GM12878 (cell line): ENCODE measurements at regions not wholly inside any gene's neighbourhood (a gene's known extent, or its start where the extent isn't known, plus 50 kb on each side); places are given as distances from the start of the nearest gene placed in this dataset.

ENCODE experiments used
- ATAC-seq: fragments of 200-7000 bp; cut with Tn5 transposase; 3 replicates; pipeline ENCODE4 v1.9.1; 2020; ENCODE audit warnings: mild to moderate bottlenecking, moderate library complexity
- BruUV-seq: library from RNA; stranded (reverse); fragments of 400-500 nt; replicated peaks from 2 replicates; lab custom pipeline; 2021; lab: Mats Ljungman, UMichigan
- CTCF ChIA-PET: fragments of 300-600 bp; sonication (Branson Sonifier 250); formaldehyde crosslinking; extraction: SDS; loops from one replicate; lab custom pipeline; 2021; ENCODE audit warnings: inconsistent platforms; lab: Yijun Ruan, JAX
- POLR2A ChIA-PET: fragments of 350-600 bp; formaldehyde crosslinking; extraction: SDS; loops from one replicate; lab custom pipeline; 2021; ENCODE audit warnings: inconsistent platforms; lab: Charles Lee
- RAD21 ChIA-PET: fragments of 300-600 bp; sonication (Branson Sonifier 250); formaldehyde crosslinking; loops from one replicate; lab custom pipeline; 2023; ENCODE audit warnings: antibody characterized with exemption; ENCODE audit not compliant: unreplicated experiment; lab: Charles Lee
- SMC1A ChIA-PET: fragments of 300-600 bp; sonication (Branson Sonifier 250); formaldehyde crosslinking; loops from one replicate; lab custom pipeline; 2023; ENCODE audit not compliant: unreplicated experiment, uncharacterized antibody; lab: Charles Lee
- DNase-seq: peaks from one replicate; pipeline ENCODE4 v3.0.0-alpha.2; 2011; ENCODE audit warnings: low read depth, low spot score
- FAIRE-seq: peaks from 3 replicates; lab custom pipeline; 2011; peaks lifted over from hg19 to GRCh38; lab: Jason Lieb, UNC
- H2AFZ ChIP-seq: 2 replicates; pipeline ENCODE4 v1.6.0; 2011; ENCODE audit warnings: low read depth, low read length, control low read depth; ENCODE audit not compliant: control insufficient read depth
- H3K27ac ChIP-seq: 2 replicates; pipeline ENCODE4 v1.5.1; 2011; ENCODE audit warnings: control low read depth; ENCODE audit not compliant: control insufficient read depth, insufficient read depth
- H3K27me3 ChIP-seq, 2 experiments: replicated peaks in 1 of 2; 2 replicates each; pipeline versions ENCODE4 v1.6.0 to v1.6.1; 2011; ENCODE audit warnings: low read length in 1 of 2; ENCODE audit not compliant: control insufficient read depth in 2 of 2, insufficient read depth in 2 of 2
- H3K36me3 ChIP-seq, 2 experiments: 2 replicates each; pipeline ENCODE4 v1.5.1; 2011; ENCODE audit warnings: low read length in 1 of 2; ENCODE audit not compliant: control insufficient read depth in 2 of 2, insufficient read depth in 2 of 2
- H3K4me1 ChIP-seq: 2 replicates; pipeline ENCODE4 v1.6.1; 2011; ENCODE audit warnings: mild to moderate bottlenecking, low read length, moderate library complexity, mixed read lengths; ENCODE audit not compliant: control insufficient read depth, insufficient read depth
- H3K4me2 ChIP-seq: 2 replicates; pipeline ENCODE4 v1.6.0; 2011; ENCODE audit warnings: control low read depth; ENCODE audit not compliant: control insufficient read depth, insufficient read depth
- H3K4me3 ChIP-seq: fragments of 200-600 bp; sonication (generic); 2 replicates; pipeline ENCODE4 v1.5.1; 2016
- H3K79me2 ChIP-seq: 2 replicates; pipeline ENCODE4 v1.6.0; 2011; ENCODE audit warnings: low read length; ENCODE audit not compliant: control insufficient read depth, insufficient read depth
- H3K9ac ChIP-seq: 2 replicates; pipeline ENCODE4 v1.8.0; 2011; ENCODE audit warnings: low read length, control low read depth, mixed read lengths; ENCODE audit not compliant: control insufficient read depth, insufficient read depth
- H3K9me3 ChIP-seq: replicated peaks from 3 replicates; pipeline ENCODE4 v1.5.1; 2011; ENCODE audit warnings: mild to moderate bottlenecking, low read length; ENCODE audit not compliant: control insufficient read depth, insufficient read depth
- H4K20me1 ChIP-seq: 2 replicates; pipeline ENCODE4 v1.6.0; 2011; ENCODE audit not compliant: control insufficient read depth, insufficient read depth
- ASH2L ChIP-seq: fragments of 300-600, 200-600 bp; sonication (generic); IDR thresholded peaks from 2 replicates; pipeline ENCODE4 v1.6.1; 2017; ENCODE audit warnings: low read depth, mild to moderate bottlenecking, borderline replicate concordance
- CBFB ChIP-seq: IDR thresholded peaks from 2 replicates; pipeline ENCODE4 v1.6.1; 2016; ENCODE audit warnings: antibody characterized with exemption, low read depth
- FOXM1 ChIP-seq: IDR thresholded peaks from 2 replicates; pipeline ENCODE4 v1.6.1; 2012; ENCODE audit warnings: low read depth, mild to moderate bottlenecking, inconsistent platforms, low read length, moderate library complexity
- SUZ12 ChIP-seq: fragments of 200-600 bp; sonication (generic); IDR thresholded peaks from one replicate; pipeline ENCODE4 v1.6.1; 2018; ENCODE audit warnings: antibody characterized with exemption, mild to moderate bottlenecking; ENCODE audit not compliant: unreplicated experiment
- TAF1 ChIP-seq: IDR thresholded peaks from 2 replicates; pipeline ENCODE4 v1.6.1; 2011; ENCODE audit warnings: mild to moderate bottlenecking, low read depth, low read length, borderline replicate concordance
- ZNF384 ChIP-seq: IDR thresholded peaks from 2 replicates; pipeline ENCODE4 v1.6.1; 2012; ENCODE audit warnings: low read depth, mild to moderate bottlenecking, low read length, improper control_type of control experiment, borderline replicate concordance
- ZNF622 ChIP-seq: fragments of 450-650 bp; IDR thresholded peaks from 2 replicates; pipeline ENCODE4 v1.6.1; 2017; ENCODE audit warnings: mild to moderate bottlenecking, inconsistent platforms
- WGBS: methylation state at CpG from one replicate; pipeline ENCODE4 v1.1.6; 2016; ENCODE audit warnings: low lambda C conversion rate; ENCODE audit not compliant: insufficient replicate concordance, insufficient coverage; ENCODE audit errors: missing lambda C conversion rate; 5-methylcytosine and 5-hydroxymethylcytosine counted together
- in situ Hi-C: fragments of 300-500 bp; cut with MboI; formaldehyde crosslinking; loops from 9 replicates; pipeline ENCODE4 v1.14.3; 2018; ENCODE audit warnings: mixed read lengths
- intact Hi-C: fragments of 100-400 bp; cut with micrococcal nuclease; formaldehyde crosslinking; loops from one replicate; pipeline ENCODE4 v1.14.2; 2022; ENCODE audit not compliant: unreplicated experiment
- TF ChIP-seq, protein P1 (sequence below): fragments of 450-650 bp; IDR thresholded peaks from 2 replicates; pipeline ENCODE4 v1.6.1; 2017; ENCODE audit warnings: antibody characterized with exemption, mild to moderate bottlenecking, moderate library complexity
- TF ChIP-seq, protein P2 (sequence below): fragments of 150-350 bp; IDR thresholded peaks from 2 replicates; pipeline ENCODE4 v1.6.1; 2014; ENCODE audit warnings: mild to moderate bottlenecking, low read depth, low read length
- TF ChIP-seq, protein P3 (sequence below): IDR thresholded peaks from 2 replicates; pipeline ENCODE4 v1.6.1; 2012; ENCODE audit warnings: low read depth, low read length, improper control_type of control experiment

DNA sequence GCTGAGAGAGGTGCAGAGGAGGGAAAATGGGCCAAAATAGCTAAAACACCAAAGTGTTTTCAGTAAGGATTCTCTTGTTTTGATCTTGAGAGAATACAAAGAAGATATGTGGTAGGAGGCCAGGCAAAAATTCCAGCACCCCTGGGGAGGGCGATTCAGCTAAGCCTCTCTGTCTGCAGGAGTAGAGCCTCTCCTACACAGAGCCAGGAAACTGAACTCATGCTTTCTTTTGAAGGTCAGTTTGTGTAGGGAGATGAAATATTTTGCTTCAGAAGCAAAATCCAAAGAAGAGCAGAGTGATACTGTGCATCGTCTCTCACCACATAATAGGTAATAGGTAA is 565.0 kb downstream of the FGF9 start:
- Histone ChIP-seq H3K79me2 (no peaks in the 10 kb centered on the region), H4K20me1 (no peaks in the 10 kb centered on the region), H3K4me1 (no peaks in the 10 kb centered on the region), H3K9ac (no peak overlapping the region), H3K27ac (no peak overlapping the region), H3K36me3 (no peaks in the 10 kb centered on the region), H3K27me3 (no peaks in the 10 kb centered on the region), H3K9me3 (no peaks in the 10 kb centered on the region), H3K4me3 (no peak overlapping the region), H2AFZ (no peak overlapping the region), H3K4me2 (no peak overlapping the region)
- ChIA-PET POLR2A (no interaction called here), RAD21 (interaction anchor here (1.7 kb wide), 1 partner anchor 36 kb away, joined by 3 read pairs; no protein-coding TSS in a partner anchor), CTCF (no interaction called here), SMC1A (no interaction called here)
- intact Hi-C loops (no loop called here), in situ Hi-C loops (loop anchor here (10.0 kb wide), 1 partner anchor 61 kb away; no protein-coding TSS in a partner anchor)
- DNase-seq (no peak), ATAC-seq (no peak), FAIRE-seq (no peak)
- WGBS = 52% methylated on average over 2 of the region's 2 CpGs
- TF ChIP-seq, protein P1, sequence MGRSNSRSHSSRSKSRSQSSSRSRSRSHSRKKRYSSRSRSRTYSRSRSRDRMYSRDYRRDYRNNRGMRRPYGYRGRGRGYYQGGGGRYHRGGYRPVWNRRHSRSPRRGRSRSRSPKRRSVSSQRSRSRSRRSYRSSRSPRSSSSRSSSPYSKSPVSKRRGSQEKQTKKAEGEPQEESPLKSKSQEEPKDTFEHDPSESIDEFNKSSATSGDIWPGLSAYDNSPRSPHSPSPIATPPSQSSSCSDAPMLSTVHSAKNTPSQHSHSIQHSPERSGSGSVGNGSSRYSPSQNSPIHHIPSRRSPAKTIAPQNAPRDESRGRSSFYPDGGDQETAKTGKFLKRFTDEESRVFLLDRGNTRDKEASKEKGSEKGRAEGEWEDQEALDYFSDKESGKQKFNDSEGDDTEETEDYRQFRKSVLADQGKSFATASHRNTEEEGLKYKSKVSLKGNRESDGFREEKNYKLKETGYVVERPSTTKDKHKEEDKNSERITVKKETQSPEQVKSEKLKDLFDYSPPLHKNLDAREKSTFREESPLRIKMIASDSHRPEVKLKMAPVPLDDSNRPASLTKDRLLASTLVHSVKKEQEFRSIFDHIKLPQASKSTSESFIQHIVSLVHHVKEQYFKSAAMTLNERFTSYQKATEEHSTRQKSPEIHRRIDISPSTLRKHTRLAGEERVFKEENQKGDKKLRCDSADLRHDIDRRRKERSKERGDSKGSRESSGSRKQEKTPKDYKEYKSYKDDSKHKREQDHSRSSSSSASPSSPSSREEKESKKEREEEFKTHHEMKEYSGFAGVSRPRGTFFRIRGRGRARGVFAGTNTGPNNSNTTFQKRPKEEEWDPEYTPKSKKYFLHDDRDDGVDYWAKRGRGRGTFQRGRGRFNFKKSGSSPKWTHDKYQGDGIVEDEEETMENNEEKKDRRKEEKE = no peak
- TF ChIP-seq, protein P2, sequence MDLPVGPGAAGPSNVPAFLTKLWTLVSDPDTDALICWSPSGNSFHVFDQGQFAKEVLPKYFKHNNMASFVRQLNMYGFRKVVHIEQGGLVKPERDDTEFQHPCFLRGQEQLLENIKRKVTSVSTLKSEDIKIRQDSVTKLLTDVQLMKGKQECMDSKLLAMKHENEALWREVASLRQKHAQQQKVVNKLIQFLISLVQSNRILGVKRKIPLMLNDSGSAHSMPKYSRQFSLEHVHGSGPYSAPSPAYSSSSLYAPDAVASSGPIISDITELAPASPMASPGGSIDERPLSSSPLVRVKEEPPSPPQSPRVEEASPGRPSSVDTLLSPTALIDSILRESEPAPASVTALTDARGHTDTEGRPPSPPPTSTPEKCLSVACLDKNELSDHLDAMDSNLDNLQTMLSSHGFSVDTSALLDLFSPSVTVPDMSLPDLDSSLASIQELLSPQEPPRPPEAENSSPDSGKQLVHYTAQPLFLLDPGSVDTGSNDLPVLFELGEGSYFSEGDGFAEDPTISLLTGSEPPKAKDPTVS = no peak
- TF ChIP-seq ZNF384 (no peak), ZNF622 (no peak), FOXM1 (no peak), CBFB (no peak), TAF1 (no peak), ASH2L (no peak), SUZ12 (no peak)
- TF ChIP-seq, protein P3, sequence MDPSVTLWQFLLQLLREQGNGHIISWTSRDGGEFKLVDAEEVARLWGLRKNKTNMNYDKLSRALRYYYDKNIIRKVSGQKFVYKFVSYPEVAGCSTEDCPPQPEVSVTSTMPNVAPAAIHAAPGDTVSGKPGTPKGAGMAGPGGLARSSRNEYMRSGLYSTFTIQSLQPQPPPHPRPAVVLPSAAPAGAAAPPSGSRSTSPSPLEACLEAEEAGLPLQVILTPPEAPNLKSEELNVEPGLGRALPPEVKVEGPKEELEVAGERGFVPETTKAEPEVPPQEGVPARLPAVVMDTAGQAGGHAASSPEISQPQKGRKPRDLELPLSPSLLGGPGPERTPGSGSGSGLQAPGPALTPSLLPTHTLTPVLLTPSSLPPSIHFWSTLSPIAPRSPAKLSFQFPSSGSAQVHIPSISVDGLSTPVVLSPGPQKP = no peak
- BruUV-seq = no TSS peak
